ENCODE measurements at regions not wholly inside any gene's neighbourhood (a gene's known extent, or its start where the extent isn't known, plus 50 kb on each side); places are given as distances from the start of the nearest gene placed in this dataset.

- Histone ChIP-seq H3K4me1 (no peaks in the 10 kb centered on the region), H3K27me3 (no peaks in the 10 kb centered on the region), H3K36me3 (no peaks in the 10 kb centered on the region), H3K27ac (no peak overlapping the region), H3K9me3 (no peaks in the 10 kb centered on the region), H3K4me3 (no peak overlapping the region)
- DNase-seq: no peak
- TF ChIP-seq, protein P1, sequence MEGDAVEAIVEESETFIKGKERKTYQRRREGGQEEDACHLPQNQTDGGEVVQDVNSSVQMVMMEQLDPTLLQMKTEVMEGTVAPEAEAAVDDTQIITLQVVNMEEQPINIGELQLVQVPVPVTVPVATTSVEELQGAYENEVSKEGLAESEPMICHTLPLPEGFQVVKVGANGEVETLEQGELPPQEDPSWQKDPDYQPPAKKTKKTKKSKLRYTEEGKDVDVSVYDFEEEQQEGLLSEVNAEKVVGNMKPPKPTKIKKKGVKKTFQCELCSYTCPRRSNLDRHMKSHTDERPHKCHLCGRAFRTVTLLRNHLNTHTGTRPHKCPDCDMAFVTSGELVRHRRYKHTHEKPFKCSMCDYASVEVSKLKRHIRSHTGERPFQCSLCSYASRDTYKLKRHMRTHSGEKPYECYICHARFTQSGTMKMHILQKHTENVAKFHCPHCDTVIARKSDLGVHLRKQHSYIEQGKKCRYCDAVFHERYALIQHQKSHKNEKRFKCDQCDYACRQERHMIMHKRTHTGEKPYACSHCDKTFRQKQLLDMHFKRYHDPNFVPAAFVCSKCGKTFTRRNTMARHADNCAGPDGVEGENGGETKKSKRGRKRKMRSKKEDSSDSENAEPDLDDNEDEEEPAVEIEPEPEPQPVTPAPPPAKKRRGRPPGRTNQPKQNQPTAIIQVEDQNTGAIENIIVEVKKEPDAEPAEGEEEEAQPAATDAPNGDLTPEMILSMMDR (IDR thresholded peaks at IDR 0.05): no peak
- intact Hi-C loops (cut with DNase I): no loop called here
- no peak for ATAC-seq
Measured at GRCh38 chr12:46898152-46898931, 72.5 kb upstream of the SLC38A4 start.

GRCh38 chr12:46898989-46899388 is 73.2 kb upstream of the SLC38A4 start:
- intact Hi-C loops (cut with DNase I): no loop called here
- TF ChIP-seq, protein P1 (IDR thresholded peaks at IDR 0.05): no peak
- Histone ChIP-seq H3K27me3 (no peaks in the 10 kb centered on the region), H3K4me3 (no peak overlapping the region), H3K9me3 (no peaks in the 10 kb centered on the region), H3K27ac (no peak overlapping the region), H3K36me3 (no peaks in the 10 kb centered on the region), H3K4me1 (no peaks in the 10 kb centered on the region)
- ATAC-seq (no peak), DNase-seq (no peak)

- intact Hi-C loops (cut with DNase I): no loop called here
- DNase-seq (no peak), ATAC-seq (no peak)
- no peak overlapping the region for H3K4me3 ChIP-seq
- TF ChIP-seq, protein P1 (IDR thresholded peaks at IDR 0.05): no peak
- no peaks in the 10 kb centered on the region for H3K9me3 ChIP-seq
- no peaks in the 10 kb centered on the region for H3K27me3 ChIP-seq
- no peaks in the 10 kb centered on the region for H3K4me1 ChIP-seq
- no peak overlapping the region for H3K27ac ChIP-seq
- H3K36me3 ChIP-seq: no peaks in the 10 kb centered on the region
Measured at GRCh38 chr12:46900734-46901463, 75.1 kb upstream of the SLC38A4 start.

DNA sequence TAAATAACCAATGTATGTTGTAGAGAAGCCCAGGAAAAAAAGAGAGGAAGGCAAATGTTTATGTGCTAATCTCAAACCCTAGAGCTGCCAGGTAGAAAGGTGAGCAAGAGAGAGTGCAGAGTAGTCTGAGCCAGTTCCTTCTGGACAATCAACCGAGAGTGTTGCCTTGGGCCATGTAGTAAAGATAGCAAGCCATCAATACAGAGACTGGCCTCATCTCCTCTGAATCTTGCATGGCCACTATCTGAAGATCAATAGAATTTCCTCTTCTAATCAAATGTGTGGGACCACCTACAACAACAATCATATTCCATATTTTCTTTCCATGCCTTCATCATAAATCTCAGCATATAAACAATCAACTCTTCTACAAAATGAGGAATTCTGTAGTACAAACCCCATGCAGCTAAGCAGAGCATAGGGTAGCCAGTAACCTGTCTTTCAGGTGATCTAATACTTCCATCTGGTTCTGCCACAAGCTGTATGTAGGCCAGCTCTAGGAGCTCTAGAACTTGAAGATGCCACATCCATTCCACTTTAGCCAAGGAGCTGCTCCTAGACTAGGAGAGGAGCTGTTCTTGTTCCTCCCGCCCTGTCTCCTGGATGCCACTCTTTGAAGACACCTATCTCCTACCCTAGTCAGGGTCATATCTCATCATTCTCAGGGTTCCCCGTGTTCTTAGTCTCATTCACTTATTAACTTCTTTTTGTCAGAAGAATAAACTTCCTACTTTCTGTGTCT is 75.8 kb upstream of the SLC38A4 start:
- DNase-seq (no peak), ATAC-seq (no peak)
- H3K27me3 ChIP-seq: no peaks in the 10 kb centered on the region
- TF ChIP-seq, protein P1 (IDR thresholded peaks at IDR 0.05): no peak
- no peaks in the 10 kb centered on the region for H3K36me3 ChIP-seq
- no peak overlapping the region for H3K27ac ChIP-seq
- no peak overlapping the region for H3K4me3 ChIP-seq
- intact Hi-C loops (cut with DNase I): no loop called here
- H3K9me3 ChIP-seq: no peaks in the 10 kb centered on the region
- no peaks in the 10 kb centered on the region for H3K4me1 ChIP-seq

DNA sequence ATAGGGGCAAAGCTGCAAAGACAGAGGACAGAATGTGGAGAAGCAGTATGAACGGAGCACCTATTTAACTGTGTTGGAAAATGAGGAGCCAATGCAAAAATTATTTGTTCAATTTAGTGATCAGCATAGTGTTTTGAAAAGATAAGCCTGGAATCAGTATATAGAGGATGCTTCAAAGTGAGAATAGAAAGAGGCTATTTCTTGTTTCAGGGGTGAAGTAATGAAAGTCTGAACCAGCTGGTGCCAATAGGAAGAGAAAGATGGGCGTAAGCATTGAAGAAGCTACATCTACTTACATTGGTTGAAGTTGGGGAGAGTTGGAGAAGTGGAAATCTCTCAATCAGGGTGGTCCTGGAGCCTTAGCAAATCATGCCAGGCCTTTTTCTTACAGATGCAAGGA is 77.3 kb upstream of the SLC38A4 start:
- intact Hi-C loops (cut with DNase I): no loop called here
- no peak for DNase-seq

More for the DNA sequence above, 77.3 kb upstream of the SLC38A4 start:
- Histone ChIP-seq H3K36me3 (no peaks in the 10 kb centered on the region), H3K27ac (no peak overlapping the region), H3K9me3 (no peaks in the 10 kb centered on the region), H3K4me1 (no peaks in the 10 kb centered on the region), H3K27me3 (no peaks in the 10 kb centered on the region), H3K4me3 (no peak overlapping the region)
- no peak for ATAC-seq
- TF ChIP-seq, protein P1 (IDR thresholded peaks at IDR 0.05): no peak

All from upper lobe of right lung (tissue), 1 donor.